HG03097 (cell line): ENCODE measurements at regions not wholly inside any gene's neighbourhood (a gene's known extent, or its start where the extent isn't known, plus 50 kb on each side); places are given as distances from the start of the nearest gene placed in this dataset.
A peak's percentile ranks its signal among the peaks of the same experiment; 100 is the strongest.
"Not testable (repeated sequence)": the region's sequence is repeated elsewhere in the genome, so short reads cannot be mapped to it uniquely, and the experiment has no call there.

Experiments used
- ATAC-seq: cut with Tn5 transposase; IDR thresholded peaks from one replicate; pipeline ENCODE4 v1.9.1; 2021; ENCODE audit not compliant: unreplicated experiment, low FRiP score

DNA sequence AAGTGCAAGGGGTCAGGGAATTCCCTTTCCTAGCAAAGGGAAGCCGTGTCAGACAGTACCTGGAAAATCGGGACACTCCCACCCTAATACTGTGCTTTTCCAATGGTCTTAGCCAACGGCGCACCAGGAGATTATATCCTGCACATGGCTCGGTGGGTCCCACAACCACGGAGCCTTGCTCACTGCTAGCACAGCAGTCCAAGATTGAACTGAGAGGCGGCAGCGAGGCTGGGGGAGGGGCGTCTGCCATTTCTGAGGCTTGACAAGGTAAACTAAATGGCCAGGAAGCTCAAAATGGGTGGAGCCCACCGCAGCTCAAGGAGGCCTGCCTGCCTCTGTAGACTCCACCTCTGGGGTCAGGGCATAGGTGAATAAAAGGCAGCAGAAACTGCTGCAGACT lies 76.5 kb upstream of the LINC00632 start:
- ATAC-seq: not testable (repeated sequence)

DNA sequence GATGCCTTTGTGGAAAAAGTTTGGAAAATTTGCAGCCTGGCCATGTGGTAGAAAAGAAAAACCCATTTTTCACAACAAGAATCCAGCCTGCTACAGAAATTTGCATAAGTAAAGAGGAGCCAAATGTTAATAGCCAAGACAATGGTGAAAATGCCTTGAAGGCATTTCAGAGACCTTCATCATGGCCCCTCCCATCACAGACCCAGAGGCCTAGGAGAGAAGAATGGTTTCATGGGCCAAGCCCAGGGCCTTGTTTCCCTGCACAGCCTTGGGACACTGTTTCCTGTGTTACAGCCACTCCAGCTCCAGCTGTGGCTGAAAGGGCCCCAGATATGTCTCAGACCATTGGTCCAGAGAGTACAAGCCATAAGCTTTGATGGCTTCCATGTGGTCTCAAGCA lies 101.4 kb upstream of the LINC00632 start:
- no peak for ATAC-seq

- ATAC-seq: no peak
These were observed 97.3 kb upstream of the SOX3 start for GRCh38 chrX:140602140-140602539.

- ATAC-seq: no peak
These were observed 95.0 kb upstream of the SOX3 start for GRCh38 chrX:140599851-140600250.

DNA sequence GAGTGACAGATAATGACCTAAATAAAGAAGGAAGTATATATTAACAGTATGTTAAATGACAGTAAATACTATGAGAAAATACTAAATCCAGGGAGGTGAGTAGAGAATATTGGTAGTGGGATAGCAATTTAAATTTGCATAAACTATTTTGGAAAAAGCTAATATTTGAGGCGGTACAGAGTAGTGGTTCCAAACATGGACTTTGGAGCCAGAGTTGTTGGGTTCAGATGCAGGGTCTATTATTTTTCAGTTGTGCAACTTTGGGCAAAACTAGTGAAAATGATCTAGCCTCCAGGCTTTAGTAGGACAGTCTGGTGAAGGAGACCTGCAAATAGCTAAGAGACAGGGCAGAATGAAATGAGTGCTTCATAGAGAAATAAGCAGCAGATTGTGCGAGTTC lies 84.8 kb upstream of the SOX3 start:
- no peak for ATAC-seq

DNA sequence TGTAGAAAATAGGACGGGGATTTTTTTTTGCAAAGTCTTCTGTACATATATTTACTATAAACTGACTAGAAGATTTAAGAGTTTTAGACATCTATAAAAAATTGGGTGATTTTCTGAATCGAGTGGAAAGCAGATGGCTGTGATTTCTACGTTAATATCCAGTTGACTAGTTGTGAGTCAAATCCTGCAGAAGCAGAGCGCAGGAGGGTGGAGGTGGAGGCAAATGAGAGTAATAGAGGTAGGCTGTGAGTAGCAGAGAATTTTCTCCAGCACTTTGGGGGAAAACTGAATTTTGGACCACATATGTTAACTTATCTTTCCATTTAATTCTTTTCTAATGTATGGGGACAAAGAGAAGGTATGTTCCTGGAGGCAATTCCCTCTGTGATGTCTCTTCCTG lies 82.1 kb upstream of the SOX3 start:
- no peak for ATAC-seq

GRCh38 chrX:140580478-140580877 lies 75.6 kb upstream of the SOX3 start:
- no peak for ATAC-seq

GRCh38 chrX:140572724-140573123 lies 67.9 kb upstream of the SOX3 start:
- ATAC-seq: peak; percentile 67

DNA sequence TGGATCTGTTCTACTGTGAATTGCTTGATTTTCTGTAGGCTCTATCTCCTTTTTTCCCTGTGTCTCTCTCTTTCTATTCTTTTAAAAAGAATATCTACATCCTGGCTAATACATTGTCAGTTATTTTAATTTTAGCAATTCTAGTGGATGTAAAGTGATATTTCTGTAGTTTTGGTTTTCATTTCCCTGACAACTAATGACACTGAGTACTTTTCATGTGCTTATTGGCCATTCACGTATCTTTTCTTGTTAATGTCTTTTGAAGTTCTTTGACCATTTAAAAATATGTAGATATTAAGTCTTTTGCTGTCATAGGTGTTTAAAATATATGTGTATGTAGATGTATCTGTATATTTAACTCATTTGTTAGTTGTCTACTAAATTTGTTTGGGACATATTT lies 59.0 kb upstream of the SOX3 start:
- no peak for ATAC-seq
